ENCODE measurements at regions not wholly inside any gene's neighbourhood (a gene's known extent, or its start where the extent isn't known, plus 50 kb on each side); places are given as distances from the start of the nearest gene placed in this dataset.

DNA sequence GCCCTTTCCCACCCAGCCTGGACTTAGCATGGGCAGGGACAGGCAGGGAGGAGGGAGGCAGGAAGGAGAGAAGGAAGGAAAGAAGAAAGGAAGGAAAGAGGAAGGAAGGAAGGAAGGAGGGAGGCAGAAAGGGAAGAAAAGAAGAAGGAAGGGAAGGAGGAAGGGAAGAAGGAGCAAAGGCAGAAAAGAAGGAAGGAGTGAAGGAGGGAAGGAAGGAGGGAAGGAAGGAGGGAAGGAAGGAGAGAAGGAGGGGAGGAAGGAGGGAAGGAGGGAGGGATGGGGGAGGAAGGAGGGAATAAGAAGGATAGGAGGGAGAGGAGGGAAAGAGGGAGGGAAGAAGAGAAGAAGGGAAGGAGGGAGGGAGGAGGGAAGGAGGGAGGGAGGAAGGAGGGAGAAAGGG, 110.4 kb downstream of the SALL1 start:
- no peak for DNase-seq (ENCODE audit: low read depth)

DNA sequence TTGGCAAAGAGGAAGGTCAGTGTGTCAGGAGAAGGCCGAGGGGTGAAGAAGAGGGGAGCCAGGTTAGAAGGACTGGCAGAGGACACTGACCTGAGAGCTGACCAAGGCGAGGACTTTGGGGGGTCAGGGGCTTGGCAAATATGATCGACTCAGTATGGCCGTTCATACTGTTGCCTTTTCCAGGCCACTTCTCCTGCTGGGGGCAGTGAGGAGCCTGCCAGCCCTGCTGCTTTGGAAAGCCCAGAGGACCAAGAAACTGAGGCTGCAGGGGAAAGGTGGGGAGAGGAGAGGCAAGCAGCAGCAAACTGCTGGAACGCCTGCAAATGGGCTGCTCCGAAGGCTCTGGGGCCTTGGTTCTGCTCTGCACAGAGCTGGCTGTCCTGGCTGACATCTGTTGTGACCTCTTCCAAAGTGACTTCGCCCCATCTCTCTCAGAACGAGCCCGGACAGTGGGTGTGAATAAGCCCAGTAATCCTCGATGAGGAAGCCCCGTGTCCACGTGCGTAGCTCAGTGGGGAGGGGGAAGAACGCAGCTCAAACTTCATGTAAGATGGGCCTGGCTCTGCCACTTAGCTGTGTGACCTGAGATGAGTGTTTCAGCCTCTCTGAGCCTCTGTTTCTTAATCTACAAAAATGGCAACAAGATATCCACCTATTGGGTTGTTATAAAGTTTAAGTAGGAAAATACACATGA, 111.3 kb downstream of the SALL1 start:
- no peak overlapping the region for H3K4me3 ChIP-seq (ENCODE audit: low read depth, low read length)
- DNase-seq (ENCODE audit: low read depth), result no peak

More for the DNA sequence above, 110.4 kb downstream of the SALL1 start:
- no peak overlapping the region for H3K4me3 ChIP-seq (ENCODE audit: low read depth, low read length)

DNA sequence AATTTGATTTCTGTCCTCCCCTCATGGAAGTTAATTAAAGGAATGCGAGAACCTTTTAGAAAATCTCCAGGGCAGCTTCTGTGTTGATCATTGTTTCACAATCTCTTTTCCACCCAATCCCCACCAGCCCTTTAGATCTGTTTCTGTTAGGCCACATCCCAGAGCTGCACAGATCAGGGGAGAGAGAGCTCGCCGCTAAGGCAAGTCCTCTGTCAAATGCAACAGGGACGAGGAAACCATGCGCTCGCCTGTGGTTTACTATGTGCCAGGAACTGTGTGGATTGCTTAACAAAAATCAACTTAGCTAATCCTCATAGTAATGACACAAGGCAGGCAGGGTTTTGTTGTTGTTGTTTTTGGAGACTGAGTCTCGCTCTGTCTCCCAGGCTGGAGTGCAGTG, 115.4 kb downstream of the SALL1 start:
- no peak overlapping the region for H3K4me3 ChIP-seq (ENCODE audit: low read depth, low read length)
- no peak for DNase-seq (ENCODE audit: low read depth)

DNA sequence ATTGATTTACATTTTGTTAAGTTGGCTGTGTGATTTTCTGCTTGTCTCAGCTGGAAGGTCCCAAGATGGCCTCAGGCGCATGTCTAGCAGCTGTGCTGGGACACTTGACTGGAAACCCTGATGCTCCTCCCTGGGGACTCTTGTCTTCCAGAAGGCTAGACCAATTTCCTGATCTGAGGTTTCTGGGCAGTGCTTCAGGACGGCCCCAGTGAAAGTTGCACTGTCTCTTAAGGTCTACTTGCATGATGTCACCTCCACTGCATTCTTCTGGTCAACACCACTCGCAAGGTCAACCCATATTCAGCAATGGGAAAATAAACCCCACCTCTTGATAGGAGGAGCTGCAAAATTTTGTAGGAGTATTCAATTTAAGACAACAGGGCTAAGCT, 116.0 kb downstream of the SALL1 start:
- H3K4me3 ChIP-seq (ENCODE audit: low read depth, low read length), result no peak overlapping the region
- DNase-seq (ENCODE audit: low read depth), result no peak

DNA sequence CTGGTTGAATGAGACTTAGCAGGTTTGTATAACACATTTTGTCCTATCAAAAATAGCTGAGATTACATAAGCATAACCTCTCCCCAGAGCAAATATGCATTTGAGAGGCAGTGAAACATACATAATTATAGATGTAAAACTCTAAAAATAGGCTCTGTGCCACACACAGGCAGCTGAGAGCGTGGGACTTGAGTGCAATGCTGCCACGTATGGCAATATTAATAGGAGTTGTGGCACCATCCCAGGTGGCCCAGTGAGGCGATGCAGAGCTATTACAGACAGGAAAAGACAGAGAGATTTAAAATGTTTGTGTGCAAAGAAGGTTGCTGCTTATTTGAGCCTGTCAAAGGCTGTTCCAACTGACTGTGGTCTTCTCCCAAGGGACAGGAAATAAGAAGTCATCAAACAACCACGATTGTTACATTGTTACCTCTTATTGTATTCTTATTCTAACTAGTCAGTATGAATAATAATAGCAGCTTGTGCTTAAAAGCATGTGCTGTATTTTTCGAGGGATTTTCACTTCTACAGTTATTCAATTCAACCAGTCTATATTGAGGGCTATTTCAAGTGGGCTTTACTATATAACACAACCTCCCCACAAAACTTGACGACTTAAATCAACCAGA, 116.5 kb downstream of the SALL1 start:
- DNase-seq (ENCODE audit: low read depth), result no peak
- no peak overlapping the region for H3K4me3 ChIP-seq (ENCODE audit: low read depth, low read length)

DNA sequence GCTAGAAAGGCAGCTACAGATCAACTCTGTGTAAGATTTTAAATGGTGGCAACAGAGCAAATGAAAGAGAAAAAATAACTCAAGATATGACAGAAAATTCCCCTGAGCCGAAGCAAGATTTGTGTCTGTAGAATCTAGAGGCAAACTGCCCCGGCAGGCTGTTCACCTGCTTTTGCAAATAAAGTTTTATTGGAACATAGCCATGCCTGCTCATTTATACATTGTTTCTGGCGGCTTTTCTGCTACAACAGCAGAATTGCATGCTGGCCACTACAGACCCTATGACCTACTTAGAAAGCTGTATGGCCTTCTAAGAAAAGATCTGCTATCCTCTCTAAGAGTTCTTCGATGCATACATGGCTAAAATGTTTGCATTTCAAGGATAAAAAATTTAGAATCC, 119.5 kb downstream of the SALL1 start:
- no peak for DNase-seq (ENCODE audit: low read depth)
- H3K4me3 ChIP-seq (ENCODE audit: low read depth, low read length), result no peak overlapping the region

DNA sequence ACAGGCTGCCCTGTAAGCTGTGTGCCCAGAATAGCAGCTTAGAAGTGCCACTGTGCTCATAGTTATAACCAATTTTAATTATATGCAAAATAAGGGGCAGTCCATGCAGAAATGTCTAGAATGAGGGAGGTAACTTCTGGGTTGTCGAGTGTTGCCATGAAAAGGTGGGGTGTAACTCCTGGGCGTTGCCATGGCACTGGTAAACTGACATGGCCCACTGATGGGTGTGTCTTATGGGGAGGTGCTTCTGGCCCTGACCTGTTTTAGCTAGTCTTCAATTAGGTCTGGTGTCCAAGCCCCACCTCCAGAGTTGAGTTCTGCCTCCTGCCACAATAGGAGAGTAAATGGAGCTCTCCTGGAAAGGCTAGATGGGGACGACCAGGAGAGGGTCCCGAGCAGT, 120.6 kb downstream of the SALL1 start:
- H3K4me3 ChIP-seq (ENCODE audit: low read depth, low read length), result no peak overlapping the region
- no peak for DNase-seq (ENCODE audit: low read depth)

DNA sequence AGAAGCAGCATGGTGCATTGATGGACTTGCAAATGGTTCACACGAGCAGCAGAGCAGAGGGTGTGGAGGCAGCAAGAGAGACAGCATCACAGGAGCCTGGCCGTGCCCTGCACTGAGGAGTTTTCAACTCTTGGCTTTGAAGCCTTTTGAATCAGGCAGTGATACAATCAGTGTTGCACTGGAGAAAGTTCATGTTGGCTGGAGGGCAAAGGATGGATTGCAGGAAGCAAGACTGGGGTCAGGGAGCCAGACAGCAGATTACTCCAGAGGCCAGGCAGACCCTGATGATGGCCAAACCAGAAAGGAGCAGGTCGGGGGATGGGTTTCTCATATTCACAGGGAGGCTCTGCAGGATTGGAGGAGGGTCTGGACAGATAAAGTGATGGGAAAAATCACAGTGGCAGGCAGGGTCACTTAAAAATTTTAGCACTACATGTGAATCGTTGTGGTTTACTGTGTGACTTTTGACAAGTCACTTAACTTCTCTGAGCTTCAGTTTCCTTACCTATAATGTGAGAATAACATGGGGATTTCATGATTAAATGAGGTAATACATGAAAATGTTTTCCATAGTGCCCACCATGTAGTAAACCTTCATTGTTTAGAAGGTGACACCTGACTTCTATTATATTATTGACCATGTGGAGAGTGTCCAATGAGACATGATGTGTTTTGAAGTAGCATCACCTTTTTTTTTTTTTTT, 125.3 kb downstream of the SALL1 start:
- DNase-seq (ENCODE audit: low read depth), result no peak
- no peak overlapping the region for H3K4me3 ChIP-seq (ENCODE audit: low read depth, low read length)

DNA sequence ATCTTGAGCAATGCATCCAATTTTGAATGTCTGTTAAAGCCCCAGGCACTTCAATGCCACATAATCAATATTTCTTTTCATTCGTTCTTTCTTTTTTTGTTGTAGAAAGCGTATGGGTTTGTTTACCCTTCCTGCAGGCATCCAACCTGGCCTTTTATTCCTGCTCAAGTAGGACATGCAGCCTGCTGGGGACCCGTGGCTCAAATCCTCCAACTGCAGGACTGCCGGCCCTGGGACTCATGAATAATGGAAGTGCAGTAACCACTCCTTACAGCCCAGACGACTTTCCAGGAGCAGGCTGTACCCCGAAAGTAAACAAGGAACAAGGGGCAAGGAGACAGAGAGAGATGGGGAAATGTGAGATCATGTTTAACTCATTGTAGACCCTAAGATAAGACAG, 126.4 kb downstream of the SALL1 start:
- no peak for DNase-seq (ENCODE audit: low read depth)

DNA sequence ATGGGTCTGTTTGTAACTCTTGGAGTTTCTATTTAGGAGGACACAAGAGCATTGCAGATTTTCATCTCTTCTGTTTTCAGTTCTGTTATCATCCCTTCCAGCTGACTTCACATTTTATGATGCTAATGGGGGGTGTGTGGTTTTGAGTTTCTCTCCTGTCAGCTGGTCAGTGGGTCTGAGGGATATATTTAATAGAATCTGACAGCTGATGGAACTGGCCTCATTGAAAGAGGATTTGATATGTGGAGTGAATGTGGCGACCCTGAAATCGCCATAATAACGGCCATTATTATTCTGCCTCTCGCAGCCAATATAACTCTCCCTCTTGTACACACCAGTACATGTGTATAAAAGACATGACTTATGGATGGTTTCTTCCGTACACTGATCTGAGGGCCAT, 128.1 kb downstream of the SALL1 start:
- no peak for DNase-seq (ENCODE audit: low read depth)
- no peak overlapping the region for H3K4me3 ChIP-seq (ENCODE audit: low read depth, low read length)

More for the DNA sequence above, 126.4 kb downstream of the SALL1 start:
- no peak overlapping the region for H3K4me3 ChIP-seq (ENCODE audit: low read depth, low read length)

DNA sequence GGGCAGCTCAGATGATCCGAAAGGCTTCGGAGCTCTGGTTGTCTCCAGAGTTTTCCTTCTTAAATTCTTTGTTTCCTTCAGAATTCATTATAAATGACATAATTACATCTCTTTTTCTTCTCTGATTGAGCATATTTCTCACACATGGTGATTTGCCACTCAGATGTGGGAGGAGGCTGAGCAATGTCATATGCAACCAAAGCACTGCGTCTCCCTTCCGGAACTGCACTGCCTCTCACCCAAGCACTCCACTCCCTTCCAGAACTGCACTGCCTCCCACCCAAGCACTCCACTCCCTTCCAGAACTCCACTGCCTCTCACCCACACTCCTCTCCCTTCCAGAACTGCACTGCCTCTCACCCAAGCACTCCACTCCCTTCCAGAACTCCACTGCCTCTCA, 131.5 kb downstream of the SALL1 start:
- no peak for DNase-seq (ENCODE audit: low read depth)
- no peak overlapping the region for H3K4me3 ChIP-seq (ENCODE audit: low read depth, low read length)

DNA sequence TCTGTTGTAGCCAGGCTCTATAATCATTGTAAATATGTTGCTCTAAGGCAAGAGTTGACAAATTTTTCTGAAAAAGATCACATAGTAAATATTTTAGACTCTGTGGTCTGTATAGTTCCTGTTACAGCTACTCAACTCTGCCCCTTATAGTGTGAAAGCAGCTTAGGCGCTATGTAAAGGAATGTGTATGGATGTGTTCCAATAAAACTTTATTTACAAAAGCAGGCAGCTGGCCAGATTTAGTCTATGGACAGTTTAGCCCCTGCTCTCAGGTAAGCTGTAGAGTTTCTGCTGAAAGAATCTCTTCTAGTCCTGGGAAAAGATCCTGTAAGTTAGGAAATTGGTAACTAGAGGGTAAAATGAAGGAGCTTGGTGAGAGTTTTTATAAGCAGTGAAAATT, 133.1 kb downstream of the SALL1 start:
- no peak overlapping the region for H3K4me3 ChIP-seq (ENCODE audit: low read depth, low read length)
- DNase-seq (ENCODE audit: low read depth), result no peak

DNA sequence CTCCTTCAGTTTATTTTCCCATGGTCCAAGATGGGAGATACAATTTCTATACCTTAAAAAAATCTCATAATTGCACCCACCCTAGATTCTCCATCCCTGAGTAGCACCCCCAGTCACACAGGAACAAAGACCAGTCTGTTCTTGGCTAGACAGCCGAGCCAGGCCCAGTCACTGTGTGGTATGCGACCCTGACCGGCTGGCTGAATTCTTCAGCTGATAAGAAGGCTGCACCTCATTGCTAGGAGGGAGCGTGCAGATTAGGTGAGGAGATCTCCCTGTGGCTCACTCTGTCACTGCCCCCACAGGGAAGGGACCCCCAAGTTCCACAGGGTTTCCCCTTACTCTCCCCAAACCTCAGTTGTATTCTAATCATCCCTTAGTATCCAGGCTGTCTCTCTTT, 138.7 kb downstream of the SALL1 start:
- H3K4me3 ChIP-seq (ENCODE audit: low read depth, low read length), result no peak overlapping the region
- DNase-seq (ENCODE audit: low read depth), result no peak

DNA sequence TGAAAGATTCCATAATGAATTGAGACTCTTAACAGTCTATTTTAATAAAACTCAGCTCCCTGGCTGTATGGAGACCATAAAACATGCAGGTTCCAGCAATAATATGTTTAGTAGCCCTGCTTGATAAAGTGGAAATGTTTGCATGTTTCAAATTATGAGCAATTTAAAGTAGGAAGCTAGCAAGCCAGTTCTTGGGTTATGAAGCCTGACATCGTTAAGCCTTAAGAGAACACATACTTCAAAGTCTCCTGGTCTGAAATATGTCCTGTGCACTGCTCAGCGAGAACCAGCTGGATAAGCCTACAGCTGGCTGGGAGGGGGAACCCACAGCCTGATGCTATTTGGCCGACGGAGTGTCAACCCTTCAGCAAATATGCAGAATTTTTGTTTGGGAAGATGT, 140.3 kb downstream of the SALL1 start:
- H3K4me3 ChIP-seq (ENCODE audit: low read depth, low read length), result no peak overlapping the region
- DNase-seq (ENCODE audit: low read depth), result no peak

DNA sequence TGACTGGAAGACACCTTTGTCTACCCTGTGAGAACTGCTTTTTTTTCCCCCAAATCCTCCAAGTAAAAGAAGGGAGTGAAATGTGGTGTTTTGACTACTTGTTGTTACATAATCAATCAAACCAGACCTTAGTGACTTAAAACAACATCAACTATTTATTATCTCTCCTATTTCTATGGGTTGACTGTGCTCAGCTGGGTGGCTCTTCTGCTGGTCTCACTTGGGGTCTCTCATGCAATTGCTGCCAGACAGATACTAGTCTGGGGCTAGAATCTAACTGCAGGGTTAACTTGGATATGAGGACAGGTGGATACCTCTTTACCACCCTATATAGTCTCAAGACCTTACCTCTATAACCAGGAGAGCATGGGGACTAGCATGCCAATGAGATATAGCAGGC, 141.3 kb downstream of the SALL1 start:
- no peak for DNase-seq (ENCODE audit: low read depth)
- no peak overlapping the region for H3K4me3 ChIP-seq (ENCODE audit: low read depth, low read length)

DNA sequence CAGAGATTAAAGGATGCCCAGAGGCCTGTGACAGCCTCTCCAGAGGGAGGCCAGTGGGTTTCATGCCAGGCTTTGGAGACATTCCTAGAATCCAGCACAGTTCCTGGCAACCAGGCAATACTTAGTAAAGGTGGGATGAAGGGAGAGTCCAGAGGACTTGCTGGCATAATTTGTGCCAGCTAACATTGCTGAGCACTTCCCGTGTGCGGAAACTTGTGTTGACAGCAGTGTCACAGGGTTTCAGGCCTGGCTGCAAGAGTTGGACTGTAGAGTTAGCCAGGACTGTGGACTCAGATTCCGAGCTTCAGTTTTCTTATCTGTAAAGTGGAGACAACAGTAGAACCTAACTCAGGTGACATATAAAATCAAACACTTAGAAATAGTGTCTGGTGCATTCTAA, 141.7 kb downstream of the SALL1 start:
- no peak for DNase-seq (ENCODE audit: low read depth)
- no peak overlapping the region for H3K4me3 ChIP-seq (ENCODE audit: low read depth, low read length)

DNA sequence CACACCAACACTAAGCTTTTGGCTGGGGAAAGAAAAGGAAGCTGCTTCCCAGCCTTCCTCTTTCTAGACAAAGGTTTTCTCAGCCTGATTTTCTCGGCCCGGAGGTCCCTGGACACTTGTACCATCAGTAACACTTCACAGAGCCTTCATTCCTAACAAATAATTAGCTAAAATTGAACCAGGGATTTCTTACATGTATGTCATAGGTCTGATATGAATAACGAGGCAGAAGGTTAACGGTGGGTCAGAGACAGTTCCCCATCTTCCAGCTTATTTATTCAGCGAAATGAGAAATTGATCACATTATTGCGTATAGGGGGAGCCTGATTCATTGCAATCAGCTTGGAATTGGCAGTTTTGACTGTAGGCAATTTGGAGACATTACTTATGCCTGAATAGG, 142.5 kb downstream of the SALL1 start:
- no peak for DNase-seq (ENCODE audit: low read depth)
- no peak overlapping the region for H3K4me3 ChIP-seq (ENCODE audit: low read depth, low read length)

DNA sequence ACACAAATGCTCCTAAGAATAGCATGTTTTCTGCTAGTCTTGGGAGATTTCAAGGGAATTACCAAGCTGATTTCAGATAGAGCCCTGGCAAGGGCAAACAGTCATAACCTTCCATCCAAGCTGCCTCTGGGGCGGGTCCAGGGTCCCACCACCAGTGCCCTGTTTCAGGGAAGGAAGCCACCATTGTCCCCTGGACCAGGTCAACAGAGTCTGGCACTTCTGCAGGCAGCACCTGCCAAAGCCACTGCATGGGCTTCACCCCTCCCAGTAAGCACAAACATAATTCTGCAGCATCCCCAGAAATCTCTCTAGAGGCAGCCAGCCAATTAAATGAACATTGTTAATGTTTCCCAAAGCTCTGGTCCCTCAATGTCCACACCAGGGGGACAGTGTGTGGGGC, 143.0 kb downstream of the SALL1 start:
- H3K4me3 ChIP-seq (ENCODE audit: low read depth, low read length), result no peak overlapping the region
- DNase-seq (ENCODE audit: low read depth), result no peak

DNA sequence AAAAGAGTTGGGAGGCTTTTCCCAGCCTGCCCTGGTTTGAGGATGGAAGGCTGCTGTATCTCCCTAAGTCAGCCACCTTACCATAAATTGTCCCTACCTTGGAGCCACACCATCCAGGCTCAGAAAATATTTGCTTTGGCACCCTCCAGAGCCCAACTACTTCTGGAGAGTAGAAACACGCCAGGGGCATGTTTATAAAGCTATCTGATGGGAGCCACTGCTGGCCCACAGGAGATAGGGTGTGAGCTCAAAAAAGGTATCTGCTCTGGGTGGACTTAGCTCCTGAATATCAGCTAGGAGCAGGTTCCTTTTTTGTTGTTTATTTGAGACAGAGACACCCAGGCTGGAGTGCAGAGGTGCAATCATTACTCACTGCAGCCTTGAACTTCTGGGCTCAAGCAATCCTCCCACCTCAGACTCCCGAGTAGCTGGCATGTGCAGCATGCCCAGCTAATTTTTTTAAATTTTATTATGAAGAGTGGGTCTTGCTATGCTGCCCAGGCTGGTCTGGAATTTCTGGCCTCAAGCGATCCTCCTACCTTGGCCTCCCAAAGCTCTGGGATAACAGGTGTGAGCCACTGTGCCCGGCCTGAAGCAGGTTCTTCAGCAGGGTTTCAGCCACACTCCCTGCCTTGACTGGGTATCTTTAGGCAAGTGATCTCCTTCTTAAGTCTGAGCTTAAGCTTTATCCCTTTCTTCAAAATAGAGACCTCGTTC, 147.1 kb downstream of the SALL1 start:
- H3K4me3 ChIP-seq (ENCODE audit: low read depth, low read length), result no peak overlapping the region
- no peak for DNase-seq (ENCODE audit: low read depth)

DNA sequence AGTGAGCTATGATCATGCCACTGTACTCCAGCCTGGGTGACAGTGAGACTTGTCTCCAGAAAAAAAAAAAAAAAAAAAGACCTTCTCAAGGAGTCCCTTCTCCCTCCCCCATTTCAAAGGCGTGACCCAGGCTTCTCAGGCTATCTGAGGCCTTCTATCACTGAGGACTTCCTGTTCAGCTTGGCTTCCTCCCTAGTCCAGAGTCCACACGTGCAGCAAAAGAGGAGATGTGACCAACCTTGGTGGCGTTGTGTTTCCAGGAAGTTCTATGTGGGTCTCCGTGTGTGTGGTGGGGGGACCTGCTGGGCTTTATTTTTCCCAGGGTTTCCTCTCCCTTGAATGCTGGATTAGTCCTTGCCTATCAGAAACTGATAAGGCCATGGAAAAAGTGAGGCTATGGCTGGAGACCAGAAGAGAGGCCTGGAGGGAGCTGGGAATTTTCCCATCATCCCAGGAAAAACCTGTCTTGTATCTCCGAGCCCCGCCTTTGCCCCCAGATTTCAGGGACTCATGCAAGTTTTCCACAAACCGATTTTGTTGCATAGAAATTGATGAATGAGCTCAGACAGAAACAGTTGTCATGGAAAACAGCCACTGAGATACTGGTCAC, 148.1 kb downstream of the SALL1 start:
- no peak for DNase-seq (ENCODE audit: low read depth)
- no peak overlapping the region for H3K4me3 ChIP-seq (ENCODE audit: low read depth, low read length)

Measured in skeletal muscle cell (primary cell).